PC-3 (cell line): ENCODE measurements at regions not wholly inside any gene's neighbourhood (a gene's known extent, or its start where the extent isn't known, plus 50 kb on each side); places are given as distances from the start of the nearest gene placed in this dataset.

Experiments
- EZH2 ChIP-seq: fragments of 300-600 bp; sonication (generic); IDR thresholded peaks from one replicate; pipeline ENCODE4 v1.6.1; 2017; ENCODE audit warnings: antibody characterized with exemption, mild to moderate bottlenecking, low read length; ENCODE audit not compliant: unreplicated experiment
- EZH2phosphoT487 ChIP-seq: fragments of 300-600 bp; sonication (generic); IDR thresholded peaks from 2 replicates; pipeline ENCODE4 v1.6.1; 2018; ENCODE audit warnings: mild to moderate bottlenecking, antibody characterized with exemption, low read length, borderline replicate concordance
- TF ChIP-seq, protein P1 (sequence below): fragments of 300-600 bp; sonication (generic); conservative IDR thresholded peaks from 2 replicates; pipeline ENCODE4 v1.5.1; 2017; ENCODE audit warnings: antibody characterized with exemption, low read depth, mild to moderate bottlenecking, low read length

DNA sequence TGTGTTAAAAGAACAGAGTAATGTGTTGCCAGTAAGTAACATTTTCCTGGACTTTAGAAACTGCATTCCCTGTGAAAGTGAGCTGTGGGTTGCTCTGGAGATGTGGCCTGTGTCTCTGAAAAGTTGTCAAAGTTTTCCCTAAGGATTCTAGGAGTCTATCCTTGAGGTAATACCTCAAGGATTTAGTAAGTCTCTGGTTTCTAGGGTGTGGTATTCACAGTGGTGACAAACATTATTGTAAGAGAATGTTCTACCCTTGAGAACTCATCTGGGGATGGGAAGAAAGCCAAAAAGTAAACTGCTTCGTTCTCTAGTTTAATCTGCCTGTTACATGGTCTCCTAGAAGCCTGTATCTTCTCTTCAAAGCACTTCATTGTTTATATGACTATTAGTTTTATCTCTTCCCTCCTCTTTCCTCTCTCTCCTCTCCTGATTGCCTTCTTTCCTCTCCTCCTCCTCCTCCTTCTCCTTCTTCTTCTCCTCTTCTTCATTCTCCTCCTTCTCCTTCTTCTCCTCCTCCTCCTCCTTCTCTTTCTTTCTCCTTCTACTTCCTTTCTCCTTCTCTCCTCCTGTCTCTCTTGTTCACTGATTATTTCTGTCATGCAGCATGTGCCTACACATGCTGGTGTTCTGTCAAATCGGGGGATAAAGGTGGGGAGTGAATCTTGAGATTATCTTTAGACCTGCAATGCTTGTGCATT, 321.3 kb downstream of the PTTG2 start:
- TF ChIP-seq, protein P1, sequence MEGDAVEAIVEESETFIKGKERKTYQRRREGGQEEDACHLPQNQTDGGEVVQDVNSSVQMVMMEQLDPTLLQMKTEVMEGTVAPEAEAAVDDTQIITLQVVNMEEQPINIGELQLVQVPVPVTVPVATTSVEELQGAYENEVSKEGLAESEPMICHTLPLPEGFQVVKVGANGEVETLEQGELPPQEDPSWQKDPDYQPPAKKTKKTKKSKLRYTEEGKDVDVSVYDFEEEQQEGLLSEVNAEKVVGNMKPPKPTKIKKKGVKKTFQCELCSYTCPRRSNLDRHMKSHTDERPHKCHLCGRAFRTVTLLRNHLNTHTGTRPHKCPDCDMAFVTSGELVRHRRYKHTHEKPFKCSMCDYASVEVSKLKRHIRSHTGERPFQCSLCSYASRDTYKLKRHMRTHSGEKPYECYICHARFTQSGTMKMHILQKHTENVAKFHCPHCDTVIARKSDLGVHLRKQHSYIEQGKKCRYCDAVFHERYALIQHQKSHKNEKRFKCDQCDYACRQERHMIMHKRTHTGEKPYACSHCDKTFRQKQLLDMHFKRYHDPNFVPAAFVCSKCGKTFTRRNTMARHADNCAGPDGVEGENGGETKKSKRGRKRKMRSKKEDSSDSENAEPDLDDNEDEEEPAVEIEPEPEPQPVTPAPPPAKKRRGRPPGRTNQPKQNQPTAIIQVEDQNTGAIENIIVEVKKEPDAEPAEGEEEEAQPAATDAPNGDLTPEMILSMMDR: no peak
- TF ChIP-seq EZH2phosphoT487 (no peak), EZH2 (no peak)
